ENCODE measurements at regions not wholly inside any gene's neighbourhood (a gene's known extent, or its start where the extent isn't known, plus 50 kb on each side); places are given as distances from the start of the nearest gene placed in this dataset.

GRCh38 chr14:51160871-51161270 lies 66.0 kb upstream of the TRIM9 start:
- TF ChIP-seq CTCF (IDR thresholded peaks at IDR 0.05 in 4 of 5, conservative IDR thresholded peaks at IDR 0.05 in 1 of 5) (no peak), POLR2A (IDR thresholded peaks at IDR 0.05) (no peak)

Measured in gastrocnemius medialis (tissue), 4 donors.